T47D (cell line): ENCODE measurements at regions not wholly inside any gene's neighbourhood (a gene's known extent, or its start where the extent isn't known, plus 50 kb on each side); places are given as distances from the start of the nearest gene placed in this dataset.
A peak's percentile ranks its signal among the peaks of the same experiment; 100 is the strongest.
"Not testable (repeated sequence)": the region's sequence is repeated elsewhere in the genome, so short reads cannot be mapped to it uniquely, and the experiment has no call there.

Experiments
- DNase-seq, 2 experiments: peaks; one replicate each; pipeline versions ENCODE4 v3.0.0 to v3.0.0-alpha.2; 2011 to 2012; ENCODE audit warnings: low read depth in 1 of 2, low spot score in 1 of 2
- JUND ChIP-seq: IDR thresholded peaks from 2 replicates; pipeline ENCODE4 v1.6.1; 2012; ENCODE audit warnings: low read depth
- in situ Hi-C: cut with HindIII; loops from 2 replicates; pipeline ENCODE4 v1.10.0; 2016; ENCODE audit warnings: low sequenced_read_pairs, low pct_unique_long_range_greater_than_20kb

- TF ChIP-seq JUND: no peak
- peak; percentile 54 to 55 for DNase-seq
- in situ Hi-C loops: no loop called here
Observed at GRCh38 chr9:129414377-129414992, 206.4 kb downstream of the C9orf50 start.

DNA sequence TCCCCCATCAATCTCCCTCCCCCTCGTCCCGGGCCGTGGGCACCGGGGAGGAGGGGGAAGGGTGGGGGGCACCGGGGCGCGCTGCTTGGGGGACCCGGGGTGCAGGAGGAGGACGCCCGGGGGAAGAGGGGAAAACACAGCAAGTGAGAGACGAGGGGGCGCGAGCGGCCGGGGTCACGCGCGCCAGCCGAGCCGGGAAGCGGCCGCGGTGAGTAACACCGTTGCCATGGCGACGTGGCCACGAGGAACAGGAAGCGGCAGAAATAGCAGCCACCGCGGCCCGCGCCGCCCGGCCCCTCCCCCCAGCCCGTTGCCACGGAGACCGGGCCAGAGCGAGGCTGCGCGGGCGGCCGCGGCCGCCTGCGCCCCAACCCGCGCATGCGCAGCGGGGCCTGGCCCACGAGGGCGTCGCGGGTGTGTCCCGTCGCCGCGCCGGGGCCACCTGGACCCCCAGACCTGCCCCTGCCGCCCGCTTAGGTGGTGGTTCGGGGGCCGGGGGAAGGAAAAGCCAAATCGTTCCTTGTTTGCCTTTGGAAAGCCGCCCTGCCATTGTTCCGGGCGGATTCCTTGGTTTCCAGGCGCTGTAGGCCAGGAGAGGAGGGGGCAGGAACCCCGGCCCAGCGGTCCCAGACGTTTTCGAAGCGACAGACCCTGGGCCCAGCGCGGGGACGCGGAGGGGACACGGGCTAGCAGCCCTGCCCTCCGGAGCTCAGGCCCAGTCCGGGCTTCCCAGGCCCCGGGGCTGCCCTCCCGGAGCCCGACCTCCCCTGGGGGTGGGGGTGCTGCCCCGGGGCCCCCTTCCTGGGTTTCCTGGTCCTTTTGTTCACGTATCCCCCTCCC, 207.1 kb downstream of the C9orf50 start:
- DNase-seq: peak; percentile 97 to 98
- in situ Hi-C loops: no loop called here
- TF ChIP-seq JUND: no peak

GRCh38 chr9:129412814-129413536, 207.9 kb downstream of the C9orf50 start:
- DNase-seq: peak in 1 of 2 experiments; percentile 56
- in situ Hi-C loops: no loop called here
- no peak for TF ChIP-seq JUND

DNA sequence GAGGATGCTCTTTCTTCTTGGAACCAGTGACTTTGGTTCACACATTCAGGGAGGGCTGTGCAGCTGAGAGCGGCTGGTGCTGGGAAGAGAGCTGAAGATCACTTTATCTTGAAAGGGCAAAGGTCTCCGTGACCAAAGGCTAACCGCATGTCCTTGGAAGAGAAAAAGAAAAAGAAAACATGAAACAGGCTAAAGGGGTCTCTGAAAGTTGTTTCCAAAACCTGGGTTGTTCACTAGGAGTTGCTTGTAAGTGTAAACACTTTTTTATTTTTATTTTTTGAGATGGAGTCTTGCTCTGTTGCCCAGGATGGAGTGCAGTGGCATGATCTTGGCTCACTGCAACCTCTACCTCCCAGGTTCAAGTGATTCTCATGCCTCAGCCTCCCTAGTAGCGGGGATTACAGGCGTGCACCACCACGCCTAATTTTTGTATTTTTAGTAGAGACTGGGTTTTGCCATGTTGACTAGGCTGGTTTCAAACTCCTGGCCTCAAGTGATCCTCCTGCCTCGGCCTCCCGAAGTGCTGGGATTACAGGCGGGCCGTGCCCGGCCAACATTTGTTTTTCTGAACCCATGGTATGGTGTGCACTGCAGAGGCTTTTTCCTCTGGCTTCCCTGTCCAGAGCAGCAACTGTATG, 208.6 kb downstream of the C9orf50 start:
- in situ Hi-C loops, DNase-seq: not testable (repeated sequence)

- TF ChIP-seq JUND: no peak
- DNase-seq: no peak
- in situ Hi-C loops: no loop called here
Observed at GRCh38 chr9:129411501-129412175, 209.3 kb downstream of the C9orf50 start.

GRCh38 chr9:129410226-129410625, 210.7 kb downstream of the C9orf50 start:
- no peak for DNase-seq
- in situ Hi-C loops: no loop called here
- TF ChIP-seq JUND: no peak

DNA sequence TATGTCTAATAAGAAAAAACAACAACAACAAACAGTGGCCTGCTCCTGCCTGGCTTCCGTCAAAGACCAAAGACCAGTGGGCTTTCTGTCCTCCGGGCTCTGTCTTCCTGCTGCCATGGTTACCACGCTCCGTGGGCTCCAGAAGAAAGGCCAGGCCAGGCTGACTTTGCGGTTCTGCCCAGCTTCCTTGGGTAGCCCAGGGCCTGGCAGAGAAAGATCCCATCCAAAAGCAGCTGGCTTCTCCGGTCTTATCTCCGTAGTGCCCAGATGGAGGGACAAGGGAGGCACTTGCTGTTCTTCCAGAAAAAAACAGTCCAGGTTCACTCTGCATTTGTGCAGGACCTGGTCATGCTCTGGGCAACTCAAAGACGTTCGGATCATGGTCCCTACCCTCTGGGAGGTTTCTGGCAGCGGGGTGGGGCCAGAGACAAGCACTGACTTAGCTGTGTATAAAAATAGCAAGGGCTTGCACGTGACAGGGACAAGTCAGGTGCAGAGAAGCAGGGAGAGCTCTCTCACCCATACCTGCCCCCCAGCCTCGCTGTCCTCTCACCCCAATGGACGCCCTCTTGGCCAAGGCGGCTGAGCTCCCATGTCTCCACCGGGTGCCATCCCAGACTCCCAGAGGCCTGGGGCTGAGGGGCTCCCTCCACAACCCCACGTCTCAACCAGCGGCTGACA, 212.2 kb downstream of the C9orf50 start:
- in situ Hi-C loops: no loop called here
- TF ChIP-seq JUND: no peak
- no peak for DNase-seq

DNA sequence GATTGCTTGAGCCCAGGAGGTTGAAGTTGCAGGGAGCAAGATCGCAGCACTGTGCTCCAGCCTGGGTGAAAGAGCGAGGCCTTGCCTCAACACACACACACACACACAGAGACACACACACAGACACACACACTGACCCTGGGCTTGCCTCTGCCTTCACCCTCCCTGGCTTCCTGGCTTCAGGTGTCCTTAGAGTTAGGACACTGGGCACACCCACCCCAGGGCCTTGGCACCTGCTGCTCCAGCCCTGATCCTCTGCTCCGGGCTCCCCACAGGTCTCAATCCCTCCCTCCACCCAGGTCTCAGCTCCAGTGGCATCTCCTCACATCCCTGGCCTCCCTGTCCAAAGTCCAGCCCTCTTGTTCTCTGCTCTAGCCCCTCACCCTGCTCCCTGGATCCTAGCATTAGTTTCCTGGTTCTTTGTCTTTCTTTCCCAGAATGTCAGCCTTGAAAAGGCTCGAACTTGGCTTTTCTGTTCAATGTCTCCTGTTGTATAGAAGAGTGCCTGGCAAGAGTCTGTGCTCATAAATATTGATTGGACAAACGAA, 212.9 kb downstream of the C9orf50 start:
- no peak for DNase-seq
- in situ Hi-C loops: no loop called here
- no peak for TF ChIP-seq JUND

GRCh38 chr9:129406278-129407225, 214.3 kb downstream of the C9orf50 start:
- no peak for TF ChIP-seq JUND
- in situ Hi-C loops: no loop called here
- peak; percentile 89 to 94 for DNase-seq

DNA sequence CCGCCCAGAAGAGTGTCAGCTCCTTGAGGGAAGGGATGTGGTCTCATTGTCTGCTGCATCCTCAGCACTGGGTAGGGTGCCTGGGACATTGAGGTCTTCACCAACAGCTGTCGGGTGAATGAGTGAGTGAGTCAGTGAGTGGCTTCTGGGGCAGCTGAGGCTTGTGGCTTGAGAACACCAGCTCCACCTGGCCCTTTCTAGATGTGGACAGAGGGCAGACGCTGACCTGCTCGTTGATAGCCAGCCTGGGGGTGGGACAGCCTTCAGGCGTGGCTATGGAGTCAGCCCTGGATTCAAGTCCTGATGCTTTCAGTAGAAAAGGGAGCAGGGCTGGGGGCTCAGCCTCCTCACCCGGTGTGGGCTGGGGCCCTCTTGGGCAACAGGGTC, 215.1 kb downstream of the C9orf50 start:
- DNase-seq: no peak
- no peak for TF ChIP-seq JUND
- in situ Hi-C loops: no loop called here
